ENCODE measurements at regions not wholly inside any gene's neighbourhood (a gene's known extent, or its start where the extent isn't known, plus 50 kb on each side); places are given as distances from the start of the nearest gene placed in this dataset.

DNA sequence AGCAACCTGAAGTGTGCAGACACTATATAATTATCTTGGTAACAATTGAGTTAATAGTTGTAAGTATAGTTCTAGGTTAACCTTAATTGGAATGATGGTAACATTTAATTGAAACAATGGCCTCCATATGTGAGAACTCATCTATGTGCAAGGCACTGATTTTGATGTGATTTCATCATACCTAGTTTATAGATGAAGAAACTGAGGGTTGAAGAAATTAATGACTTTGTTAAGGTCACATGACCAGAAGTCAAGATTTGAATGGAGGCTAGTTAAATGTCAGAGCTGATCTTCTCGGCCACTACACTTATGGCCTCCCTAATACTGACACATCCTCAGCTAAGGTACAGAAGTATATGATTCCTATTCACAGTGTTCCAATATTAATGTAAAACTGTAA is 128.2 kb upstream of the PSMD7 start:
- no peak for TF ChIP-seq POLR2AphosphoS5 (IDR thresholded peaks at IDR 0.05)
- no peak for TF ChIP-seq POLR2A (IDR thresholded peaks at IDR 0.05)
- TF ChIP-seq CTCF (IDR thresholded peaks at IDR 0.05) = no peak
- no peak for TF ChIP-seq EP300 (IDR thresholded peaks at IDR 0.05; ENCODE audit: low read depth)
